ENCODE measurements at regions not wholly inside any gene's neighbourhood (a gene's known extent, or its start where the extent isn't known, plus 50 kb on each side); places are given as distances from the start of the nearest gene placed in this dataset.

DNA sequence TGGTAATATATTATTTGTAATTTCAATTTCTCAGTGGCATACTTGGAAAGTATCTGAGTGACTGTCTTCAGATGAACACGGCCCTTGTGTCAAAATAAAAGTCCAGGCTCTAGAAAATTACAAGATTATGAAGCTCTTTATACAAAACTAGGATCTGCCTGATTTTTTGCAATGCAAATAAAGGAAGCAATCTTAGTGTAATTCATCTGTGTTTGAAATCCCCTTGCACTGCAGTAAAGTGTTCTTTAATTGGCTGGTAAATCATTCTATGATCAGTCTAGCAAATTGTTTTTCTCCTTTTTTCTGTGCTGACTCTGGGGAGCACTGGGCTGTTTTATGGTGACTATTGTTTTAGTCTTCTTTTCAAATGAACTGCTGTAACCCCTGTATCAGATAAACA, 1039.0 kb downstream of the SOCS6 start:
- TF ChIP-seq CTCF (IDR thresholded peaks at IDR 0.05) (no peak), POLR2AphosphoS5 (IDR thresholded peaks at IDR 0.05; ENCODE audit: low read depth, low read length) (no peak), SIN3A (IDR thresholded peaks at IDR 0.05; ENCODE audit: borderline replicate concordance, insufficient read depth, low read depth, low read length) (no peak)
- TF ChIP-seq, protein P1, sequence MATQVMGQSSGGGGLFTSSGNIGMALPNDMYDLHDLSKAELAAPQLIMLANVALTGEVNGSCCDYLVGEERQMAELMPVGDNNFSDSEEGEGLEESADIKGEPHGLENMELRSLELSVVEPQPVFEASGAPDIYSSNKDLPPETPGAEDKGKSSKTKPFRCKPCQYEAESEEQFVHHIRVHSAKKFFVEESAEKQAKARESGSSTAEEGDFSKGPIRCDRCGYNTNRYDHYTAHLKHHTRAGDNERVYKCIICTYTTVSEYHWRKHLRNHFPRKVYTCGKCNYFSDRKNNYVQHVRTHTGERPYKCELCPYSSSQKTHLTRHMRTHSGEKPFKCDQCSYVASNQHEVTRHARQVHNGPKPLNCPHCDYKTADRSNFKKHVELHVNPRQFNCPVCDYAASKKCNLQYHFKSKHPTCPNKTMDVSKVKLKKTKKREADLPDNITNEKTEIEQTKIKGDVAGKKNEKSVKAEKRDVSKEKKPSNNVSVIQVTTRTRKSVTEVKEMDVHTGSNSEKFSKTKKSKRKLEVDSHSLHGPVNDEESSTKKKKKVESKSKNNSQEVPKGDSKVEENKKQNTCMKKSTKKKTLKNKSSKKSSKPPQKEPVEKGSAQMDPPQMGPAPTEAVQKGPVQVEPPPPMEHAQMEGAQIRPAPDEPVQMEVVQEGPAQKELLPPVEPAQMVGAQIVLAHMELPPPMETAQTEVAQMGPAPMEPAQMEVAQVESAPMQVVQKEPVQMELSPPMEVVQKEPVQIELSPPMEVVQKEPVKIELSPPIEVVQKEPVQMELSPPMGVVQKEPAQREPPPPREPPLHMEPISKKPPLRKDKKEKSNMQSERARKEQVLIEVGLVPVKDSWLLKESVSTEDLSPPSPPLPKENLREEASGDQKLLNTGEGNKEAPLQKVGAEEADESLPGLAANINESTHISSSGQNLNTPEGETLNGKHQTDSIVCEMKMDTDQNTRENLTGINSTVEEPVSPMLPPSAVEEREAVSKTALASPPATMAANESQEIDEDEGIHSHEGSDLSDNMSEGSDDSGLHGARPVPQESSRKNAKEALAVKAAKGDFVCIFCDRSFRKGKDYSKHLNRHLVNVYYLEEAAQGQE (IDR thresholded peaks at IDR 0.05; ENCODE audit: insufficient read depth in 1 of 2, low read depth in 2 of 2, low read length in 1 of 2), result no peak
